Activated CD4-positive, alpha-beta T cell treated with anti-CD3 and anti-CD28 coated beads, Interleukin-2, Interleukin-4, amounts not matched to agents 100 ng/mL and 50 ng/mL, durations not matched to agents 16 hours and 8 hours (primary cell): ENCODE measurements at regions not wholly inside any gene's neighbourhood (a gene's known extent, or its start where the extent isn't known, plus 50 kb on each side); places are given as distances from the start of the nearest gene placed in this dataset.

Source experiments
- DNase-seq: peaks from one replicate; pipeline ENCODE4 v3.0.0-alpha.2; 2020; ENCODE audit warnings: low spot score

DNA sequence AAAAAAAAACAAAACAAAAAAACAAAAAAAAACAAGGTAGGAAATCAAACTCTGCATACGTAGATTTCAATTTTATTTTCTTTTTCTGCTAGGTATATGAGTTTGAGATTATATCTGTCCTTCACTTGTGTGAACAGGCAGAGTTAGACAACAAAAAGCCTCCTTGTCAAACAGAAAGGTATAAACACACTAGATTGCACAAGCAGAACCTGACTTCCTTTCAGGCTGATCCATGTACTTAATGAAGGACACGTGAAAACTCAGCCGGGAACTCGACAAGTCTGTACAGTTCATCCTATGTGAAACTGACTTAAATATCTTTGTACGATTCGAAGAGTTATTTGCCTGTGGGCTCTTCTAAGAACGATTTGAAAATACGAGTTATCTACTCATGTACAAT is 254.1 kb downstream of the ARL4A start:
- DNase-seq, result no peak

DNA sequence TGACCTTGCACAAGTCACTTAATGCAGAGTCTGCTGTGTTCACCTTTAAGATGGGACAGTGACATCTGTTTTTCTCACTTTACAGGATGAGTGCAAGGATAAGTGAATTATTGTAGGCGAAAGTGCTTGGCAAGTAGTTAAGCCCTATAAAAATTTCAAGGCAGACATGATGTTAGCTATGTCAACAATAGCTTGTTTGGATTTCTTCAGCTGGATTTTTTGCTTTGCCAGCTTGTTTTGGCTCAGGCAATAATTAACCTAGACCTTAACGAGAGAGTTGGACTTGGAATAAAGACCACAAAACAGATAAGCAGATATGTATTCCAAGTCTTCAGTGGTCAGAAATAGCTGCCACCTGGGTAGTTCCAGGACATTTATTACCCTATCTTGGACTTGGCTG is 255.2 kb downstream of the ARL4A start:
- no peak for DNase-seq

DNA sequence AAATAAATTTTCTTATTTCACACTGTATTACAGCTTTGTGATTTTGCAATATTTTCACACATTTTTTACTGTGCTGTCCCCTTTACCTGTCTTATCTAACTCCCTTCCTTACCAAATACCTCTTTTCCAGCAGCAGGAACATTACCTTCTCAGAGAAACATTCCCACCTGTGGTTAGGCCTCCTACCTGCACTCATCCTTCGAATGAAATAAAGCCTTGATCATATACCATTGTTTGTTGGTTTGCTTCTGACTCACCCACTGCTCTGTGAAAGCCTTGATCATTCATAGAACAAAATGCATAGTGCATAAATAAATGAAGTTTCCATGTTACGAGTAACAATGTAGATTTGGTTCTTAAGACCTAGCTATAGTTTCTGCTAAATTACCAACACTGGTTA is 256.3 kb downstream of the ARL4A start:
- no peak for DNase-seq

GRCh38 chr7:12945901-12946300 is 258.5 kb downstream of the ARL4A start:
- no peak for DNase-seq

- DNase-seq, result no peak
Observed at GRCh38 chr7:12947465-12947864, 260.0 kb downstream of the ARL4A start.

DNA sequence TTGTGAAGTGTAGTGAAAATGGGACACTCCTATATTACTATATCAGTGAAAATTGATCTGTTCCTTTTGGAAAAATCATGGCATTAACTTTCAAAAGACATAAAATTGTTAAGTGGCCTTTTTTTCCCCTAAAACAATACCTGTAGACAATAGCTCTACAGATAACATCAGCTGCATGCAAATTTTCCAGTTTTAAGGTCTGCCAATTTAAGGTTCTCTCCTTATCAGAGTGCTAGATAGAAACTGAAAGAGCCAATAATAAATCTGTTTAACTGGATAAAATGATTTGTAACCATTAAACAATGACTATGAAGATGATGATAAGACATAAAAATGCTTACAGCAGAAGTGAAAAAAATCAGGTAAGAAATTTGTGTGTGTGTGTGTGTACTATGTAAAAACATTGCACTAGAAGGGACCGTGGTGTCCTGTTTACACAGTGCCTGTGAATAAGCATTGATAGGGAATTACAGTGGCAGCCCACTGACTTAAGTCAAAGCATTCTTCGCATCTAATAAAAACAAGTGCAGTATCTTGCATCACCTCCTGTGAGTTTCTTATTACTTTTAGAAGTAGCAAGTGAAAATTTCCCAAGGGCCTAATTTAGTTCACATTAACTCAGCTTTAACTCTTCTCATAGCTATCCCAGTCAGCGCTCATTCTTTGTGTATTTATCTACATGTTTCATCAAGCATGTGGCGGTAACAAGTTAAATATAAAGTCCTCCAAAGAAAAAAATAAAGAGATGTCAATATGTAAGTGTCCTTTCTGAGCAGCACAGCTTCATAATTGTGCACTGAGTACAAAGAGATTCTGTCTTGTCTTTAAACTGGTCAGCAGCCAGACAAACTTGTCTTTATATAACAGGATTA is 261.9 kb downstream of the ARL4A start:
- DNase-seq, result no peak

DNA sequence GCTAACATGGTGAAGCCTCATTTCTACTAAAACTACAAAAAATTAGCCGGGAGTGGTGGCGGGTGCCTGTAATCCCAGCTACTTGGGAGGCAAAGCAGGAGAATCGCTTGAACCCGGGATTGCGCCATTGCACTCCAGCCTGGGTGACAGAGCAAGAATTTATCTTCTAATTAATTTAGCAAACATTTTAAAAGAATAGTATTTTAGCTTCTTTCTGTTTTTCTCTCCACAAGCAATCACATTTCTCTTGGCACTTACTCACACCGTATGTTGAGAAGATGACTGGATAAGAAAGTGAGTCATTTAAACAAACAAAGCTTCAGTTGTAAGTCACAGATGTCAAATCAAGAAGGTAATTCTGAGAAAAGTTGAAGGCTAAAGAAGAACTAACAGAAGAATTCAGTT is 264.0 kb downstream of the ARL4A start:
- DNase-seq, result no peak

DNA sequence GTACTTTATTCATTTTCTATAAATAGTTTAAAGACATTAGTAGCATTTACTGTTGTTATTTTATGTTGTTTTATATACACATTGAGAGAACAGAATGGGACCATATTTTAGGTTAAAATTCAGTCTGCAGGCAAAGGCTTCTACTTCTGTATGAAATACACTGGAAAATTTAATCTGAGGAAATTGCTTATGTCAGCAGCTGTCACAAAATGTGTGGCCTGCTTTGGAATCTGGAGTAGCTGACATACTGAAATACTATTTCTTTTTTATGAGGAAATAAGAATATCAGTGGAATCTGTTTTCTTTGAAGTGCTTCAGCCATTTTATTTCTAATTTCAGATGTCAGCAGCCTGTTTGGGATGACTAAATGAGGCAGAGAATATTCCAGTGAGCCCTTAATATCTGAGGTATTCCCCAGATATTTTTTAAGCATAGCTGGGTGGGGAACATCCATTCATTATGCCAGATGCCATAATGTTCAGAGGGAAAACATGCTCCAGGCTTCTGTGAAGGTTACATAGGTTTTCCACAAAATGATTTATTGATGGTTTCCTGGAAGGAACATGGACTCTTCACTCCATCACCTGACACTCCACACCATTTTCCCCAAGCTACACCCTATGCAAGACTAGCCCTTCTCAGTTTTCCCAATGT is 267.1 kb downstream of the ARL4A start:
- DNase-seq, result no peak

DNA sequence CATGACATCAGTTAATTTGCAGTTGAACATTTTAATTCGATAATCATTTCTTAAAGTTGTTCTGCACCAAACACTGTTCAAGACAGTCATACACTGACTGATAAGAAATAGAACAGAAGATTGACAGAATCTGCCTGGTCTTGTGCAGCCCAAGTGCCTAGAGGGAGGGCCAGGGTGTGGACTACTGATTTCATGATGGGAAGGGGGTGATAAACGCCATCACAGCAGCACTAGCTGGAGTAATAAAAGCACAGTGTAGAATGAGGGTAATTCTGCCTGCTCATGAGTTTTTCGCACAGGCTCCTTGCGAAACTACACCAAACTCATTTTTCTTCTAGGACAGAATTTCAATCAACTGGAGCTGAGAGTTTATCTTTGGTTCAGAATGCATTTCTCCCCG is 270.1 kb downstream of the ARL4A start:
- DNase-seq, result no peak

DNA sequence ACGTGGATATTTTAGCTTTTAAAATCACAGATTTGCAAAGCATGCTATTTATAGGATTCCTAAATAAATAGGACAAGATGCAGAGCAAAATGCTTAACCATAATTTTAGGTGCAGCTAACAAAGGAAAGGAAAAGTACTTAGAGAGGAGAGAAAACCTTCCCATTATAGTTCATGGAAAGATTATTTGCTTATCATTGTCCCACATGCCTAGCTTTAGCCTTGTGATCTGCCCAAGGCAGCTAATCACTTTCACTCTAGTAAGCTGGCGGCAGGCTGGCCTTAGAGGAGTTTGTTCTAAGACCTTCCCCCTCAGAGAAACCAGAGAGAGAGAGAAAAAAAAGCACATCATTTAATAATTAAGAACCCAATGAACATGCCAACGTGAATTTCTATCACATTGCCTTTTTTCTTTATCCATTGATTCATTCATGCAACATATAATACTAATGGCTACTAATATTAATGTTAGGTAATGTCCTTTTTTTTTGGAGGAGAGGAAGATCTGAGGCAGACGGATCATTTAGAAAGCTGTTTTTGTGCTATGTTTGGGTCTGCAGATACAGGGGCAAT is 274.6 kb downstream of the ARL4A start:
- DNase-seq, result no peak

DNA sequence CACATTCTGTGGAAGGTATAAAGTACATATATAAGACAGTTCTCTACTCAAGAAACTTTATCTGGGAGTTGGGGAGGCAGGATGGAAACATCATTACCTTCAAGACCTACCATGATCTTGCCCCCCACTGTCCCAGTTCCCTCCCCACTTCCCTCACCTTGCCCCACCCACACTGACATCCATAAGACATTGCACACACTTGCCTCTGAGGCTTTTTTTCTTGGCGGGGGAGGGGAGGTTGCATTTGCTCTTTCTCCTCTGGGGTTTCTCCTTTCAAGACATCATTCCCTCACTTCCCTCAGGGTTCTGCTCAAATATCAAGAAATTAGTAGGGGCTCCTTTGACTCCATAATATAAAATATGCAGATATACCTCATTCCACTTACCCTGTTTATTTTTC is 276.0 kb downstream of the ARL4A start:
- no peak for DNase-seq

DNA sequence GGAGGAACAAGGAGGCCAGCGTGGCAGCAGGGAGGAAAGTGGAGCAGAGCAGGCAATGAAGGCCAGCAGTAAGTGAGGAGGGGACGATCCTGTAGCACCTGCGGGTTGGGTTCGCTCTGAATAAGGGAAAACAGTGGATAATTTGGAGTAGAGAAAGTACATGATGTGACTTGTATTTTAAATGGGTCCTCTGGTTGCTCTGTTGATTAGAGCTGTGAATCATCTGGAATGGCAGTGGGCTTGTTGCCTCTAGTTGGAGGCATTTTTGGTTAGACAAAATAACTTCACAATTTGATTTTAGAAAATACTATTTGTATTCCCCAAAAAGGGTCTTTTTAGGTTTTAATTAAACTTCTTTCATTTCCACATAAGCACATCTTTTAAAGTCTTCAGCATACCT is 277.4 kb downstream of the ARL4A start:
- no peak for DNase-seq

- DNase-seq, result no peak
Observed at GRCh38 chr7:12965767-12966166, 278.3 kb downstream of the ARL4A start.

DNA sequence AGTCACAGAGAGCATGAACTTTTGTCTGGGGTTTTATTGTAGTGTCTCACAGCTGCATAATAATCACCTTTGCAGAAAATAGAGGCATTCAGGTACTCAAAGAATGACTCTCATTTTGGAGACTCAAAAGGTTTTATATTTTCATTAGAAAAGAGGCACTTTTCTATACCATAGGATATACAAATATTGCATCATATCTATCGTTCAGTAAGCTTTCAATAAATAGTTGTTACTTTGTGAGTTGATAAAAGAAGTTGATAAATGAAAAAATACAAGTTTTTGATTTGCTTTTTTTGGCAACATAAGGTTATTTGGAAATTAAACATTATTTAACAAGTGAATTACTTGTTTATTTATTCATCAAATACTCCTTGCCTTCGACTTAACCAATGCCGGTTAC is 279.9 kb downstream of the ARL4A start:
- DNase-seq, result no peak

- no peak for DNase-seq
Observed at GRCh38 chr7:12968836-12969422, 281.5 kb downstream of the ARL4A start.

GRCh38 chr7:12970626-12971025 is 283.2 kb downstream of the ARL4A start:
- DNase-seq, result no peak

GRCh38 chr7:12974451-12975166 is 287.2 kb downstream of the ARL4A start:
- no peak for DNase-seq

DNA sequence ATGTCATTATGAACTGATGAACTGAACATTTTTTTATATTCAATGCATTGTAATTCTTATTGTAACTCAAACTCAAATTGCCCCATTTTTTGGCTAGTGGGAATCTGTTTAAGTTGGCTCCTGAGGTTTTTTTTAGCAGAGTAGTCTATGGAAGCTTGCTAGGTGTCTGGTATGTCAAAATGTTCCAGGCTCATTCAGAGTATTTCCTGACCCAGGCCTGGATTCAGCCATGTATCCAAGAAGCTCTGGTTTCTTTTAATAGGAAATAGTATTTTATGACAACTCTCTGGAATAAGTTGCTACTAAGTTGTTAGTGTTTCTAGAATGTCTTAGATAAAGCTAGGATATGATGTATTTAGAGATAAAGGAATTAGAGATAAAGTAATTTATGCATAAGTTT is 288.0 kb downstream of the ARL4A start:
- no peak for DNase-seq

DNA sequence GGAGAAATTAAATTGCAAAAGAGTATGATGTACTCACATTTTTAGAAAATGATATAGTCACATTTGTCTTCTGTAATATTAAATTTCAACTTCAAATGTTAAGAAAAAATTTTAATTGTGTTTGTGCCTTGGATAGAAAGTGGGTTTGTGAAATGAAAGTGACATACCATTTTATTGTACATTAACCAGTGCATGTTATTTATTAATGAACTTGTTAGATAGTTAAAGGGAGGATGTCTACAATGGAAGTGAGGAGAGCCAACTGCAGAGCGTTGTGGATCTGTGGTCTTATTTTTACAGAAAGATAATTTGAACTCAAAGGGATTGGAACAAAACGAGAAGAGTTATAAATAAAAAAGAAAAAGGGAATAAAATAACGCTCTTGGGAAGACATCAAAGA is 291.7 kb downstream of the ARL4A start:
- no peak for DNase-seq

DNA sequence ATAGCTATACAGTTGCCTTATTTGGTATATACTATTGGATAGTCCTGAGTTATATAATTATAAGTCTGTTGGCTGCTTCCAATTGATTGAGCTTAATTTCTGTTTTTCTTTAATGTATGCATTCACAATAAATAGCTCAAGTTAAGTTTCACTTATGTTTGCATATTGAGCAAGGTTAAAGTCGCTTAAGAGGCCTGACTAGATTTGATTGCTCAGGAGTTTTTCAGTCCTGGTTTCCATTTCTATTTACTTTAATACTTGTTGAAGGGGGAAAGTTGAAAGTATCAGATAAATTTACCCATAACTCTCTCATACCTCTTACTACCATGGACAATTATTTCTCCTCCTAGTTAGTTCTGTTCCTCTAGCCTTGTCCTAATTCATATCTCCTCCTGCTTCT is 294.7 kb downstream of the ARL4A start:
- no peak for DNase-seq

- no peak for DNase-seq
Observed at GRCh38 chr7:12984117-12984516, 296.7 kb downstream of the ARL4A start.

- no peak for DNase-seq
Observed at GRCh38 chr7:12985228-12985627, 297.8 kb downstream of the ARL4A start.
